ENCODE measurements at regions not wholly inside any gene's neighbourhood (a gene's known extent, or its start where the extent isn't known, plus 50 kb on each side); places are given as distances from the start of the nearest gene placed in this dataset.

- no peak for DNase-seq (ENCODE audit: low read depth)
- no peak for TF ChIP-seq CTCF (IDR thresholded peaks at IDR 0.05; ENCODE audit: insufficient read depth, low read depth, low read length)
- no peak overlapping the region for H3K4me3 ChIP-seq (ENCODE audit: low read depth, low read length)
Observed at GRCh38 chrX:25204182-25204581, 188.4 kb upstream of the ARX start.

- H3K4me3 ChIP-seq (ENCODE audit: low read depth, low read length), result no peak overlapping the region
- no peak for DNase-seq (ENCODE audit: low read depth)
- TF ChIP-seq CTCF (IDR thresholded peaks at IDR 0.05; ENCODE audit: insufficient read depth, low read depth, low read length), result no peak
Observed at GRCh38 chrX:25202827-25203226, 187.1 kb upstream of the ARX start.

GRCh38 chrX:25198891-25199290, 183.1 kb upstream of the ARX start:
- TF ChIP-seq CTCF (IDR thresholded peaks at IDR 0.05; ENCODE audit: insufficient read depth, low read depth, low read length), result no peak
- H3K4me3 ChIP-seq (ENCODE audit: low read depth, low read length), result no peak overlapping the region
- no peak for DNase-seq (ENCODE audit: low read depth)

GRCh38 chrX:25198253-25198652, 182.5 kb upstream of the ARX start:
- no peak overlapping the region for H3K4me3 ChIP-seq (ENCODE audit: low read depth, low read length)
- no peak for DNase-seq (ENCODE audit: low read depth)
- TF ChIP-seq CTCF (IDR thresholded peaks at IDR 0.05; ENCODE audit: insufficient read depth, low read depth, low read length), result no peak

GRCh38 chrX:25196221-25196620, 180.5 kb upstream of the ARX start:
- no peak for TF ChIP-seq CTCF (IDR thresholded peaks at IDR 0.05; ENCODE audit: insufficient read depth, low read depth, low read length)
- no peak overlapping the region for H3K4me3 ChIP-seq (ENCODE audit: low read depth, low read length)

GRCh38 chrX:25191403-25191802, 175.6 kb upstream of the ARX start:
- no peak for TF ChIP-seq CTCF (IDR thresholded peaks at IDR 0.05; ENCODE audit: insufficient read depth, low read depth, low read length)

More at GRCh38 chrX:25196221-25196620, 180.5 kb upstream of the ARX start:
- no peak for DNase-seq (ENCODE audit: low read depth)

GRCh38 chrX:25181775-25182174, 166.0 kb upstream of the ARX start:
- TF ChIP-seq CTCF (IDR thresholded peaks at IDR 0.05; ENCODE audit: insufficient read depth, low read depth, low read length), result no peak
- DNase-seq (ENCODE audit: low read depth), result no peak
- no peak overlapping the region for H3K4me3 ChIP-seq (ENCODE audit: low read depth, low read length)

More at GRCh38 chrX:25191403-25191802, 175.6 kb upstream of the ARX start:
- H3K4me3 ChIP-seq (ENCODE audit: low read depth, low read length), result no peak overlapping the region
- DNase-seq (ENCODE audit: low read depth), result no peak
